Karpas-422 (cell line): ENCODE measurements at regions not wholly inside any gene's neighbourhood (a gene's known extent, or its start where the extent isn't known, plus 50 kb on each side); places are given as distances from the start of the nearest gene placed in this dataset.

Experiments used
- DNase-seq: peaks from one replicate; pipeline ENCODE4 v3.0.0-alpha.2; 2015
- H2AFZ ChIP-seq: fragments of 200-600 bp; sonication (generic); 2 replicates; pipeline ENCODE4 v1.6.1; 2014; ENCODE audit warnings: antibody characterized with exemption, low read length, mixed read lengths
- H3K27ac ChIP-seq: fragments of 200-600 bp; sonication (generic); 2 replicates; pipeline ENCODE4 v1.5.1; 2014; ENCODE audit warnings: mild to moderate bottlenecking, low read length, moderate library complexity
- H3K27me3 ChIP-seq: fragments of 200-600 bp; sonication (generic); 2 replicates; pipeline ENCODE4 v1.6.1; 2014; ENCODE audit warnings: low read length, mixed read lengths
- H3K36me3 ChIP-seq: fragments of 200-600 bp; sonication (generic); 2 replicates; pipeline ENCODE4 v1.6.1; 2014; ENCODE audit warnings: low read length, mixed read lengths; ENCODE audit not compliant: insufficient read depth
- H3K4me1 ChIP-seq: fragments of 200-600 bp; sonication (generic); 2 replicates; pipeline ENCODE4 v1.6.1; 2014; ENCODE audit warnings: mild to moderate bottlenecking, low read length, mixed read lengths
- H3K4me2 ChIP-seq: fragments of 200-600 bp; sonication (generic); 2 replicates; pipeline ENCODE4 v1.6.1; 2014; ENCODE audit warnings: low read length, low read depth, mild to moderate bottlenecking; ENCODE audit not compliant: poor library complexity, severe bottlenecking
- H3K4me3 ChIP-seq: fragments of 200-600 bp; sonication (generic); 2 replicates; pipeline ENCODE4 v1.5.1; 2014; ENCODE audit warnings: mild to moderate bottlenecking, antibody characterized with exemption, low read length, mixed read lengths
- H3K79me2 ChIP-seq: fragments of 200-600 bp; sonication (generic); 2 replicates; pipeline ENCODE4 v1.6.1; 2014; ENCODE audit warnings: mild to moderate bottlenecking, low read length, mixed read lengths
- H3K9ac ChIP-seq: fragments of 200-600 bp; sonication (generic); 2 replicates; pipeline ENCODE4 v1.6.0; 2014; ENCODE audit warnings: low read length
- H3K9me2 ChIP-seq: fragments of 200-600 bp; sonication (generic), shearing (Covaris generic); replicated peaks from 2 replicates; pipeline ENCODE4 v1.6.0; 2014; ENCODE audit warnings: mild to moderate bottlenecking, low read length, moderate library complexity; ENCODE audit not compliant: insufficient read depth
- H3K9me3 ChIP-seq: fragments of 300-700, 200-600 bp; sonication (generic); 2 replicates; pipeline ENCODE4 v1.6.1; 2014; ENCODE audit warnings: low read length, mixed read lengths
- H4K20me1 ChIP-seq: fragments of 200-600 bp; sonication (generic); 2 replicates; pipeline ENCODE4 v1.6.1; 2014; ENCODE audit warnings: mild to moderate bottlenecking, antibody characterized with exemption, low read length, low read depth; ENCODE audit not compliant: insufficient read depth

- no peak overlapping the region for H3K27ac ChIP-seq
- no peaks in the 10 kb centered on the region for H3K27me3 ChIP-seq
- no peaks in the 10 kb centered on the region for H3K79me2 ChIP-seq
- DNase-seq = no peak
- H3K4me3 ChIP-seq = no peak overlapping the region
- H4K20me1 ChIP-seq = no peaks in the 10 kb centered on the region
- no peaks in the 10 kb centered on the region for H3K36me3 ChIP-seq
- no peak overlapping the region for H3K4me2 ChIP-seq
- no peaks in the 10 kb centered on the region for H3K9me2 ChIP-seq
- no peak overlapping the region for H3K9ac ChIP-seq
- H2AFZ ChIP-seq = no peak overlapping the region
- no peaks in the 10 kb centered on the region for H3K4me1 ChIP-seq
- H3K9me3 ChIP-seq = no peaks in the 10 kb centered on the region
Observed at GRCh38 chr9:126270556-126270955, 56.1 kb upstream of the MVB12B start.

- no peaks in the 10 kb centered on the region for H3K9me3 ChIP-seq
- no peaks in the 10 kb centered on the region for H3K79me2 ChIP-seq
- H3K4me2 ChIP-seq = no peak overlapping the region
- H3K27me3 ChIP-seq = no peaks in the 10 kb centered on the region
- H3K4me3 ChIP-seq = no peak overlapping the region
- H4K20me1 ChIP-seq = no peaks in the 10 kb centered on the region
- H3K9ac ChIP-seq = no peak overlapping the region
- no peak overlapping the region for H2AFZ ChIP-seq
- DNase-seq = no peak
- H3K27ac ChIP-seq = no peak overlapping the region
- no peaks in the 10 kb centered on the region for H3K36me3 ChIP-seq
- H3K4me1 ChIP-seq = no peaks in the 10 kb centered on the region
- no peaks in the 10 kb centered on the region for H3K9me2 ChIP-seq
Observed at GRCh38 chr9:126275386-126276001, 51.1 kb upstream of the MVB12B start.

- Histone ChIP-seq H3K9me3 (no peaks in the 10 kb centered on the region), H3K79me2 (no peaks in the 10 kb centered on the region), H3K9ac (no peak overlapping the region), H3K4me3 (no peak overlapping the region), H2AFZ (no peak overlapping the region), H3K4me1 (no peaks in the 10 kb centered on the region), H4K20me1 (no peaks in the 10 kb centered on the region), H3K27ac (no peak overlapping the region), H3K36me3 (no peaks in the 10 kb centered on the region), H3K9me2 (no peaks in the 10 kb centered on the region), H3K4me2 (no peak overlapping the region), H3K27me3 (no peaks in the 10 kb centered on the region)
- no peak for DNase-seq
Observed at GRCh38 chr9:126276056-126276728, 50.4 kb upstream of the MVB12B start.
